Bronchial epithelial cell (primary cell): ENCODE measurements at regions not wholly inside any gene's neighbourhood (a gene's known extent, or its start where the extent isn't known, plus 50 kb on each side); places are given as distances from the start of the nearest gene placed in this dataset.
A peak's percentile ranks its signal among the peaks of the same experiment; 100 is the strongest.

Source experiments
- DNase-seq: peaks from one replicate; pipeline ENCODE4 v3.0.0-alpha.2; 2010; ENCODE audit warnings: low read depth
- FAIRE-seq: peaks from 2 replicates; lab custom pipeline; 2011; peaks lifted over from hg19 to GRCh38; lab: Jason Lieb, UNC
- H3K27me3 ChIP-seq: 2 replicates; pipeline ENCODE4 v1.5.1; 2011; ENCODE audit warnings: low read length; ENCODE audit not compliant: control insufficient read depth, insufficient read depth
- H3K36me3 ChIP-seq: 2 replicates; pipeline ENCODE4 v1.5.1; 2011; ENCODE audit warnings: low read length; ENCODE audit not compliant: control insufficient read depth, insufficient read depth
- H3K4me3 ChIP-seq: 2 replicates; pipeline ENCODE4 v1.5.1; 2011; ENCODE audit warnings: mild to moderate bottlenecking, low read depth, low read length, control low read depth
- TF ChIP-seq, protein P1 (sequence below): IDR thresholded peaks from 2 replicates; pipeline ENCODE4 v1.5.1; 2011; ENCODE audit warnings: mild to moderate bottlenecking, moderate library complexity, low read length, control low read depth, inconsistent platforms; ENCODE audit not compliant: insufficient read depth, severe bottlenecking

DNA sequence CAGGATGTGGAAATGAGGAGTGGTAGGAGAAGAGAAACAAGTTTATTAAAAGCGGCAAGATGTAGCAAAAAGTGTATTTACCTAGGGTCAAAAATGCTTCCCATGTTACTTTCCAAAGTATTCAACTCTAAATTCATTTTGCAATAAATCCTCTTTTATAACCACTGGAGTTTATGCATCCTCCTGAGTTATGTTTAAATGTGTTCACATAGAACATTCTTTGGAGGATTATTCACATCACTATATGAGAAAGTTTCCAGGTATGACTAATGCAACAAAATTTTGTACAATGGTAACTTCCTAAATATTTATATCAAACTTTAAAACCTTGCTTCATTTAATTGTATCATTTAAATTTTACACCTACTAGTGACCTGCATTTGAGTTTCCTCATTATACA lies 870.6 kb upstream of the SLIT2 start:
- no peaks in the 10 kb centered on the region for H3K36me3 ChIP-seq
- H3K27me3 ChIP-seq = no peaks in the 10 kb centered on the region
- TF ChIP-seq, protein P1, sequence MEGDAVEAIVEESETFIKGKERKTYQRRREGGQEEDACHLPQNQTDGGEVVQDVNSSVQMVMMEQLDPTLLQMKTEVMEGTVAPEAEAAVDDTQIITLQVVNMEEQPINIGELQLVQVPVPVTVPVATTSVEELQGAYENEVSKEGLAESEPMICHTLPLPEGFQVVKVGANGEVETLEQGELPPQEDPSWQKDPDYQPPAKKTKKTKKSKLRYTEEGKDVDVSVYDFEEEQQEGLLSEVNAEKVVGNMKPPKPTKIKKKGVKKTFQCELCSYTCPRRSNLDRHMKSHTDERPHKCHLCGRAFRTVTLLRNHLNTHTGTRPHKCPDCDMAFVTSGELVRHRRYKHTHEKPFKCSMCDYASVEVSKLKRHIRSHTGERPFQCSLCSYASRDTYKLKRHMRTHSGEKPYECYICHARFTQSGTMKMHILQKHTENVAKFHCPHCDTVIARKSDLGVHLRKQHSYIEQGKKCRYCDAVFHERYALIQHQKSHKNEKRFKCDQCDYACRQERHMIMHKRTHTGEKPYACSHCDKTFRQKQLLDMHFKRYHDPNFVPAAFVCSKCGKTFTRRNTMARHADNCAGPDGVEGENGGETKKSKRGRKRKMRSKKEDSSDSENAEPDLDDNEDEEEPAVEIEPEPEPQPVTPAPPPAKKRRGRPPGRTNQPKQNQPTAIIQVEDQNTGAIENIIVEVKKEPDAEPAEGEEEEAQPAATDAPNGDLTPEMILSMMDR = no peak
- FAIRE-seq (no peak), DNase-seq (peak; percentile 85)
- no peak overlapping the region for H3K4me3 ChIP-seq

DNA sequence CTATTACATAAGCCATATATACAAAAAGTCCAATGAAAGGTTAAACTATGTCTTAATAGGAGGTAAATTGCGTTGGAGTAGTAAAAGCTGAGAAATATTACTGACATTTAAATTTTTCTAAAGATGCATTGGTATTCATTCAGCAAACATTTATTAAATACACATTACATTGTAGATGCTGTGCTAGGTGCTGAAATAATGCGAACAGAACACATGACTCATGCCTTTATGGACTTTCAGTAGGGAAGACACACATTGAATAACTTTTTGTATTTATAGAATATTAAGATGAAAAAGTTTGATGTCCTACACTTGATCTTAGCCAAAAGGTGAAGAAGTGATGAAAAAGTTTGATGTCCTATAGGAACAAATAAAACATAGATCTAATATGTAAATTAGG lies 871.1 kb upstream of the SLIT2 start:
- FAIRE-seq = no peak
- H3K36me3 ChIP-seq = no peaks in the 10 kb centered on the region
- TF ChIP-seq, protein P1 = no peak
- H3K27me3 ChIP-seq = no peaks in the 10 kb centered on the region
- DNase-seq = peak; percentile 66
- H3K4me3 ChIP-seq = no peak overlapping the region

- DNase-seq (no peak), FAIRE-seq (no peak)
- no peak overlapping the region for H3K4me3 ChIP-seq
- H3K36me3 ChIP-seq = no peaks in the 10 kb centered on the region
- TF ChIP-seq, protein P1 = no peak
- H3K27me3 ChIP-seq = no peaks in the 10 kb centered on the region
These were observed 872.5 kb upstream of the SLIT2 start for GRCh38 chr4:19379191-19379708.

GRCh38 chr4:19375931-19376330 lies 875.8 kb upstream of the SLIT2 start:
- no peaks in the 10 kb centered on the region for H3K27me3 ChIP-seq
- no peak overlapping the region for H3K4me3 ChIP-seq
- no peaks in the 10 kb centered on the region for H3K36me3 ChIP-seq
- no peak for FAIRE-seq
- TF ChIP-seq, protein P1 = no peak
- no peak for DNase-seq

GRCh38 chr4:19375136-19375804 lies 876.4 kb upstream of the SLIT2 start:
- H3K36me3 ChIP-seq = no peaks in the 10 kb centered on the region
- TF ChIP-seq, protein P1 = no peak
- DNase-seq (no peak), FAIRE-seq (no peak)
- no peak overlapping the region for H3K4me3 ChIP-seq
- no peaks in the 10 kb centered on the region for H3K27me3 ChIP-seq

GRCh38 chr4:19372390-19372789 lies 879.3 kb upstream of the SLIT2 start:
- H3K27me3 ChIP-seq = no peaks in the 10 kb centered on the region
- no peaks in the 10 kb centered on the region for H3K36me3 ChIP-seq
- no peak overlapping the region for H3K4me3 ChIP-seq
- no peak for DNase-seq
- no peak for FAIRE-seq
- TF ChIP-seq, protein P1 = no peak
